ENCODE measurements at regions not wholly inside any gene's neighbourhood (a gene's known extent, or its start where the extent isn't known, plus 50 kb on each side); places are given as distances from the start of the nearest gene placed in this dataset.
"Not testable (repeated sequence)": the region's sequence is repeated elsewhere in the genome, so short reads cannot be mapped to it uniquely, and the experiment has no call there.

GRCh38 chr6:100228834-100229441 is 234.9 kb upstream of the MCHR2 start:
- DNase-seq (ENCODE audit: low spot score) = peak; percentile 73

GRCh38 chr6:100228437-100228833 is 234.4 kb upstream of the MCHR2 start:
- DNase-seq (ENCODE audit: low spot score) = no peak

- DNase-seq (ENCODE audit: low spot score) = no peak
Measured at GRCh38 chr6:100226811-100227210, 232.8 kb upstream of the MCHR2 start.

- DNase-seq (ENCODE audit: low spot score) = not testable (repeated sequence)
Measured at GRCh38 chr6:100223952-100224351, 229.9 kb upstream of the MCHR2 start.

GRCh38 chr6:100220543-100220942 is 226.5 kb upstream of the MCHR2 start:
- no peak for DNase-seq (ENCODE audit: low spot score)

- no peak for DNase-seq (ENCODE audit: low spot score)
Measured at GRCh38 chr6:100217225-100218012, 223.4 kb upstream of the MCHR2 start.

GRCh38 chr6:100216760-100217159 is 222.7 kb upstream of the MCHR2 start:
- DNase-seq (ENCODE audit: low spot score) = no peak

GRCh38 chr6:100212131-100212530 is 218.1 kb upstream of the MCHR2 start:
- no peak for DNase-seq (ENCODE audit: low spot score)

GRCh38 chr6:100210137-100211117 is 216.4 kb upstream of the MCHR2 start:
- no peak for DNase-seq (ENCODE audit: low spot score)

- DNase-seq (ENCODE audit: low spot score) = no peak
Measured at GRCh38 chr6:100209323-100210136, 215.5 kb upstream of the MCHR2 start.

- no peak for DNase-seq (ENCODE audit: low spot score)
Measured at GRCh38 chr6:100203400-100203799, 209.4 kb upstream of the MCHR2 start.

- no peak for DNase-seq (ENCODE audit: low spot score)
Measured at GRCh38 chr6:100202417-100203194, 208.6 kb upstream of the MCHR2 start.

- not testable (repeated sequence) for DNase-seq (ENCODE audit: low spot score)
Measured at GRCh38 chr6:100196214-100196982, 202.4 kb upstream of the MCHR2 start.

GRCh38 chr6:100195244-100195643 is 201.2 kb upstream of the MCHR2 start:
- DNase-seq (ENCODE audit: low spot score) = not testable (repeated sequence)

GRCh38 chr6:100194535-100194934 is 200.5 kb upstream of the MCHR2 start:
- no peak for DNase-seq (ENCODE audit: low spot score)

- no peak for DNase-seq (ENCODE audit: low spot score)
Measured at GRCh38 chr6:100188754-100189153, 194.7 kb upstream of the MCHR2 start.

GRCh38 chr6:100186552-100186951 is 192.5 kb upstream of the MCHR2 start:
- no peak for DNase-seq (ENCODE audit: low spot score)

- DNase-seq (ENCODE audit: low spot score) = no peak
Measured at GRCh38 chr6:100185615-100186014, 191.6 kb upstream of the MCHR2 start.

GRCh38 chr6:100184473-100184872 is 190.4 kb upstream of the MCHR2 start:
- DNase-seq (ENCODE audit: low spot score) = no peak

GRCh38 chr6:100182313-100182712 is 188.3 kb upstream of the MCHR2 start:
- no peak for DNase-seq (ENCODE audit: low spot score)

Measured in ureter (tissue), 1 donor.